ENCODE measurements at regions not wholly inside any gene's neighbourhood (a gene's known extent, or its start where the extent isn't known, plus 50 kb on each side); places are given as distances from the start of the nearest gene placed in this dataset.

GRCh38 chr2:12577091-12577490 lies 139.6 kb upstream of the TRIB2 start:
- H3K4me3 ChIP-seq (replicated peaks in 1 of 3): no peak overlapping the region
- H3K4me1 ChIP-seq: no peaks in the 10 kb centered on the region
- no peaks in the 10 kb centered on the region for H3K9me3 ChIP-seq
- intact Hi-C loops (cut with DNase I): no loop called here
- H3K36me3 ChIP-seq: no peaks in the 10 kb centered on the region
- H3K27ac ChIP-seq: no peak overlapping the region
- TF ChIP-seq POLR2A (IDR thresholded peaks at IDR 0.05): no peak
- no peak for TF ChIP-seq CTCF (IDR thresholded peaks at IDR 0.05)
- no peaks in the 10 kb centered on the region for H3K27me3 ChIP-seq
- no peak for DNase-seq

GRCh38 chr2:12577567-12578253 lies 139.0 kb upstream of the TRIB2 start:
- no peaks in the 10 kb centered on the region for H3K9me3 ChIP-seq
- TF ChIP-seq POLR2A (IDR thresholded peaks at IDR 0.05) (no peak), CTCF (IDR thresholded peaks at IDR 0.05) (no peak)
- no peaks in the 10 kb centered on the region for H3K27me3 ChIP-seq
- WGBS, 2 donors: 88 to 92% methylated on average over 7 of the region's 7 CpGs
- H3K4me1 ChIP-seq: no peaks in the 10 kb centered on the region
- DNase-seq: no peak
- H3K4me3 ChIP-seq (replicated peaks in 1 of 3): no peak overlapping the region
- intact Hi-C loops (cut with DNase I): no loop called here
- no peaks in the 10 kb centered on the region for H3K36me3 ChIP-seq
- no peak overlapping the region for H3K27ac ChIP-seq

GRCh38 chr2:12579018-12579417 lies 137.7 kb upstream of the TRIB2 start:
- DNase-seq: no peak
- Histone ChIP-seq H3K36me3 (no peaks in the 10 kb centered on the region), H3K27me3 (no peaks in the 10 kb centered on the region), H3K9me3 (no peaks in the 10 kb centered on the region), H3K4me1 (no peaks in the 10 kb centered on the region), H3K4me3 (replicated peaks in 1 of 3) (no peak overlapping the region), H3K27ac (no peak overlapping the region)
- 87 to 95% methylated on average over 1 of the region's 1 CpG for WGBS, 2 donors
- intact Hi-C loops (cut with DNase I): no loop called here
- no peak for TF ChIP-seq POLR2A (IDR thresholded peaks at IDR 0.05)
- no peak for TF ChIP-seq CTCF (IDR thresholded peaks at IDR 0.05)

- WGBS, 2 donors: 93 to 95% methylated on average over 3 of the region's 3 CpGs
- no peaks in the 10 kb centered on the region for H3K9me3 ChIP-seq
- no peak for TF ChIP-seq POLR2A (IDR thresholded peaks at IDR 0.05)
- TF ChIP-seq CTCF (IDR thresholded peaks at IDR 0.05): no peak
Observed at GRCh38 chr2:12584338-12584737, 132.4 kb upstream of the TRIB2 start.

GRCh38 chr2:12585784-12586183 lies 131.0 kb upstream of the TRIB2 start:
- no peak for DNase-seq
- 91 to 96% methylated on average over 2 of the region's 2 CpGs for WGBS, 2 donors
- H3K9me3 ChIP-seq: no peaks in the 10 kb centered on the region
- H3K4me3 ChIP-seq (replicated peaks in 1 of 3): no peak overlapping the region
- no peaks in the 10 kb centered on the region for H3K27me3 ChIP-seq
- H3K4me1 ChIP-seq: no peaks in the 10 kb centered on the region
- no peak for TF ChIP-seq POLR2A (IDR thresholded peaks at IDR 0.05)
- TF ChIP-seq CTCF (IDR thresholded peaks at IDR 0.05): no peak
- no peaks in the 10 kb centered on the region for H3K36me3 ChIP-seq
- H3K27ac ChIP-seq: no peak overlapping the region
- intact Hi-C loops (cut with DNase I): no loop called here

More at GRCh38 chr2:12584338-12584737, 132.4 kb upstream of the TRIB2 start:
- Histone ChIP-seq H3K36me3 (no peaks in the 10 kb centered on the region), H3K4me3 (replicated peaks in 1 of 3) (no peak overlapping the region), H3K4me1 (no peaks in the 10 kb centered on the region), H3K27ac (no peak overlapping the region), H3K27me3 (no peaks in the 10 kb centered on the region)
- intact Hi-C loops (cut with DNase I): no loop called here
- DNase-seq: no peak
